GM18520 (cell line): ENCODE measurements at regions not wholly inside any gene's neighbourhood (a gene's known extent, or its start where the extent isn't known, plus 50 kb on each side); places are given as distances from the start of the nearest gene placed in this dataset.

ENCODE experiments used
- ATAC-seq: cut with Tn5 transposase; IDR thresholded peaks from one replicate; pipeline ENCODE4 v1.9.1; 2021; ENCODE audit not compliant: unreplicated experiment

GRCh38 chr4:162392946-162393345 lies 229.1 kb upstream of the FSTL5 start:
- peak; percentile 81 for ATAC-seq

DNA sequence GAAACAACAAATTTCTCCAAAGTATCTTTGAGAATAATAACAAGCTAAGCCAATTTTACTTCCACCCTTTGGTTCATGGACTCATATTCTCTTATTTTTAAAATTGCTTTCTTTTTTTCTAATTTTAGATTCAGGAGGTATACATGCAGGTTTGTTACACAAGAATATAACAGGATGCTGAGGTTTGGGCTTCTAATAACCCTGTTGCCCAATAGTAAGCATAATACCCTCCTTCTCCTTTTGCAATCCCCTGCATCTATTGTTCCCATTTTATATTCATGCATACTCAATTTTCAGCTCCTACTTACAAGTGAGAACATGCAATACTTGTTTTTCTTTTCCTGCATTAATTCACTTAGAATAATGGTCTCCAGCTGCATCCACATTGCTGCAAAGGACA lies 202.3 kb upstream of the FSTL5 start:
- no peak for ATAC-seq

- ATAC-seq, result no peak
These were observed 200.9 kb upstream of the FSTL5 start for GRCh38 chr4:162364651-162365050.

DNA sequence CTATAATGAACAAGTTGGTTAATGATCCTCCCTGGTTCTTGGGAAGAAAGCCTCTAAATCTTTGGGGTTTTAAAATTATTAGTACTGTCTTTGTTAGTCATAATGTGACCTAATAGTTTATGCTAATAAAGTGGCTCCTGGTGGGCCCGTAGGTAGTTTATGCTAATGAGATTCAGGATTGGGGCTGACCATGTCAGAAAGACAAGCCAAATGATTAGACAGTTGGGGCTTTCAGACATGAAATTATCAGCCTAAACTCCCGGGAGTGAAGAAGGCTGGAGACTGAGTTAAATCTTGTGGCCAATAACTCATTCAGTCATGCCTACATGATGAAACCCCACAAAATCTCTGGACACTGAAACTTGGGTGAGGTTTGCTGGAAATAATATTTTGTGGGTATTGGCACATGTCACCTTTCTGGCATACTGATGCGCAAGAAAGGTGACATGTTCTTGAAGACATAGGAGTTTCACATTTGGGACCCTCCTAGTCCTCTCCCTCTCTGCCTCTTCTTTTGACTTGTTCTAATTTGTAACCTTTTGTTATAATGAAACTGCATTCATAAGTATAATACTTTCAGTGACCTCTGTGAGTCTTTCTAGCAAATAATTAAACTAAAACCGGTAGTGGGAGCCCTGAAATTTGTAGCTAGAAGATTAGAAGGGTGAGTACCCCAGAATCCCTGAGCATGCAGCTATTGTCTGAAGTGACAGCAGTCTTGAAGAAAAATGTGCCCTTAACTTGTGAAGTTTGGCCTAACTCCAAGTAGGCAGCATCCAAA lies 196.8 kb upstream of the FSTL5 start:
- no peak for ATAC-seq

DNA sequence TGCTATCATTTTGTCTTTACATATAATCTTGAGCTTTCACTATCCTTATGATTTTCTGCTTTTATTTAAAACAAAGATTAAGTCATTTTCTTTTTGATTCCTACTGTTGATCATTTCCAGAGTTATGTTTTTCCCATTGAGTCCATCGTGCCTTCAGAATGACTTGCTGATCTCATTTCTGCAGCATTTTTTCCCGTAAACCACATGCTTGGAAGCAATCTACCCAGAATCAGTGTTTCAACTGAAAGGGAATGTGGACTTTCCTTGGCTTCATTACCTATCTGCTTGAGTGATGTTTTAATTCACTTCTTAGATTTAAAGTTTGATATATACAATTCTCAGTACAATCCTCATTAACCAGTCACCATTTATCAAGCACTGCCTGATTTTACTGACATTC lies 192.4 kb upstream of the FSTL5 start:
- no peak for ATAC-seq

DNA sequence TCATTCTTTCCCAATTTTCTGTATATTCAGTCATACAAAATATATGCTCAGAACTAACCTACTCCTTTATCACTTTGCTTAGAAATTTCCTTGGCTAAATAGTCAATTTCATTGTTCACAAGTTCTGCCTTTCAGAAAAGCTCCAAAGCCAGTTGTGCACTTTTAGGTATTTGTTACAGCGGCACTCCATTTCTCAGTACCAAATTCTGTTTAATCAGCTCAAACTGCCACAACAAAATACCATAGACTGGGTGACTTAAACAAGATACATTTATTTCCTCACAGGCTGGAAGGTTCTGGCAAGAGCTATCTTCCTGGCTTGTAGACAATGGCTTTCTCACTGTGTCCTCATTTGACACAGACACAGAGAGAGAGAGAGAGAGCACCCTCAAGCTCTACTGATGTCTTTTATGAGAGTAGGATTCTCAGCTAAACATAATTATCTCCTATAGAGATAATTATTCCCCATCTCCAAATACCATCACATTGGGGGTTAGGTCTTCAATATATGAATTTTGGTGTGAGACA lies 188.8 kb upstream of the FSTL5 start:
- no peak for ATAC-seq

DNA sequence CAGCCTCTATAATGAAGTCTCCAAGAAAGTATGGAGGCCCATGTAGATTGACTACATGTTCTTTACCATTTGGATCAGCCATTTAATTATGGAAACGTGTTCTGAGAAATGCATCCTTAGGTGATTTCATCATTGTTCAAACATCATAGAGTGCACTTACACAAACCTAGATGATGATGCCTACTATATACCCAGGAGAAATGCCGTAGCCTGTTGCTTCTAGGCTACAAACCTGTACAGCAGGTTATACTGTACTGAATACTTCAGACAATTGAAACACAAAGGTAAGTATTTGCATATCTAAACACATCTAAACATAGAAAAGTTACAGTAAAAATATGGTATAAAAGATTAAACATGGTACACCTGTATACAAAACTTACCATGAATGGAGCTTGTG lies 186.5 kb upstream of the FSTL5 start:
- no peak for ATAC-seq

- ATAC-seq, result no peak
These were observed 185.6 kb upstream of the FSTL5 start for GRCh38 chr4:162349395-162349794.

- no peak for ATAC-seq
These were observed 184.0 kb upstream of the FSTL5 start for GRCh38 chr4:162347842-162348213.

DNA sequence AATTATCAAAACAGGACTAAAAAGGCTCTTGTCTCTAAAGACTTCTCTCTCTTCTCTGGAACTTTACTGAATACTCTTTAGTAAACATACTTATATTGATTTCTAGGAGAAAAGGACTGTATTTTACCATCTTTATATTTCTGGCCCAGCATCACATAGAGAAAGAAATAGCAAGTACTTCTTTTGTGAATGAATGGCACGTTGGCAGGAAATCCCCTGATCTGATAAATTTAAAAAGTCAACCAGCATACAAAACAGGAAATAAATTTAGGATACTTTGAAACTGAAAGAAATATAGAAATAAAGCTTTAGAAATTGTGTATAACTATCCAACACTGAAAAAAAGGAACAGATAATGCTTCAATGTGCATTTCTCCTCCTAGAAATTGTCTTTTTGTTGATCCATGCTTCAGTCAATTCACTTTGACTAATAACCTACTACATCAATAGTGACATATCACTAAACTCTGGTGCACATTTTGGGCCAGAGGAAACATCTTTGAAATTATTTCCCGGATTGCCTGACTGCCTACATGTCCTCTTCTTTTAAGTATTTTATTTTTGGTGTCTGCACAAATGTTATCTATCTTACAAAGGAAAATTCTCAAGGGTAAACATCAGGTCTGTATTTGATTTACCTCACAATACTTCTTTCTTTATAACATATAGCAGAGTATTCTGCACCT lies 183.5 kb upstream of the FSTL5 start:
- no peak for ATAC-seq

DNA sequence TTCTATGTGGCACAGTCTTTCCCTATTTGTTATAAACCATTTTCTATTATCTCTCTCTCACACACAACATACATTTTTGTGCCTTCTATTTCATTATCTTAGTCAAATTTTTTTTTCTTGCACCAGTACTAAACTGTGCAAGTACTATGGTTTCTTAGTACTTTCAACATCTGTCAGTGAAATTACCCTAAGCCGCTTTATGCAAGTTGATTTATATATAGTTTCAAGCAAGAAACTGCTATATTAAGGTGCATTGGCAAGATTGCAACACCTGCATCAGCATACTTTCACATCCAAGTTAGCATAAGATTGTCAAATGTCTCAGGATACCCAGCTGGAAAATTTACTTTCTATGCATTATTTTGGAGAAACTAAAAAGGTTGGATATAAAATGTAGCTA lies 180.2 kb upstream of the FSTL5 start:
- ATAC-seq, result no peak

- no peak for ATAC-seq
These were observed 177.7 kb upstream of the FSTL5 start for GRCh38 chr4:162341533-162341932.

DNA sequence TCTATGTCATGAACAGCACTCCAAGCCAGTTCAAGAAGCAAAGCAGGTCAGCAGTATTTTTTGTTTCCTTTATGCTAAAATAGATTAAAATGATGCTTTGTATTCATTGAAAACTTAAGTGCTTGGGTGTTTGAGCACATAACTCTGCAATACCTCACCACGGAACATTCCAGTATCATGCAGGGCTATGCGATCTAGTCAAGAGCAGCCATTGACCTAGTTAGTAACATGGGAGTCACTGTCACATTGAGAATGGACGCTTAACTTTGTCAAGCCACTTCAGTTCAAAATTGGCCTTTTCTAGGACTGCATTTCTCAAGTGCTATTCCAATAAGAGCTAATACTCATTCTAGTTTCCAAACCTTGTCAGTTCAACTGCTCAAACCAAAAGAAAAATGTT lies 160.1 kb upstream of the FSTL5 start:
- ATAC-seq, result no peak

DNA sequence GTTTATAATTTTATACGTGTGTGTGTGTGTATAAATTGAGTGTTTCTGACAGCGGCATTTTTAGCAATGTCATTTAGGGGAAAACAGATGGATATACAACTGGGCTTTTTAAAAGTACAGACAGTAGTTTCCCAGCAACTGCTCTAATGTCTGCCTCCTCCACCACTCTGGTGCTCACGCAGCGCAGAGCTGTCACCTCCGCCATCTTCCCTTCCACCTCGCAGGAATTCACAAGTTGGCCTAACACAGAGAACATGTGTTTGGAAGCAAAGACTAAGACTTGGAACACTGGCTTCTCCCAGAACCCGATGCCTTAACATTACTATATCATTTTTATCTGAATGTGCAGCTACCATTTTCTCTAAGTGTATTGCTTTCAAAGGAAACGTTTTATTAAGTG lies 158.3 kb upstream of the FSTL5 start:
- no peak for ATAC-seq

DNA sequence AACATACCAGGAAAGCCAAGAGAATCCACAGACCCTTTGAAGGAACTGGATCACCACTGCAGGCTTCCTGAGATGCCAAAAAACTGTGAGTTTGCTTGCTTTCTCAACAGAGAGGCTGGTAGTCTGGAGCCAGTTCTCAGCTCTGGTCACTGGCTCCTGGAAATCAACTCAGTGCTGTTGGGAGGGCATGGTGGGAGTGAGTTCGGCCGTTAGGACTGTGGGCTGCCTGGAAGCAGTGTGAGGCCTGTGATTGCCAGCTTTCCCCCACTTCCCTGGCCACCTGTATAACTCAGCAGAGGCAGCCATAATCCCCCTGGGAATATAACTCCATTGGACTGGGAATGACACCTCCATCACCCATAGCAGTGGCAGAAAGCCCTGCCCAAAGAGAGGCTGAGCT lies 122.0 kb upstream of the FSTL5 start:
- ATAC-seq, result no peak

GRCh38 chr4:162282684-162283083 lies 118.9 kb upstream of the FSTL5 start:
- no peak for ATAC-seq

DNA sequence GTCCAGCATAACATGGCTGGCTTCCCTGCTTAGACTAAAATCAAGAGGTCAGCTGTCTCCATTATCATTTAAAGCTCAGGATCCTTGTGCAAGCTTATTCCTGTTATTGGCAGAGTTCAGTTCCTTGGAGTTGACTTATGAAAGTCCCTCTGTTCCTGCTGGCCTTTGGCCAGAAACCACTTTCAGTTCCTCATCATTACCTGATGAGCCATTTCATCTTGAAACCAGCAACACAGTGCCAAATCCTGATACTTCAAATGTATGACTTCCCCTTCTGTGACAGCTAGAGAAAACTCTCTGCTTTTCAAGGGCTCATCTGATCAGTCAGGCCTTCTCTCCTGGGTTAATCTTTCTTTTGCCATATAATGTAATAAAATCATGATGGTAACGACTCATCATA lies 110.6 kb upstream of the FSTL5 start:
- peak; percentile 65 for ATAC-seq

- no peak for ATAC-seq
These were observed 108.4 kb upstream of the FSTL5 start for GRCh38 chr4:162272215-162272614.

- ATAC-seq, result no peak
These were observed 105.1 kb upstream of the FSTL5 start for GRCh38 chr4:162268911-162269310.

GRCh38 chr4:162265802-162266201 lies 102.0 kb upstream of the FSTL5 start:
- no peak for ATAC-seq

- ATAC-seq, result no peak
These were observed 81.3 kb upstream of the FSTL5 start for GRCh38 chr4:162245051-162245450.

GRCh38 chr4:162241857-162242256 lies 78.1 kb upstream of the FSTL5 start:
- ATAC-seq, result no peak
